ENCODE measurements at regions not wholly inside any gene's neighbourhood (a gene's known extent, or its start where the extent isn't known, plus 50 kb on each side); places are given as distances from the start of the nearest gene placed in this dataset.

- no peak overlapping the region for H3K4me3 ChIP-seq (ENCODE audit: low read length)
- no peak for TF ChIP-seq CTCF (conservative IDR thresholded peaks at IDR 0.05; ENCODE audit: low read length)
- no peak for DNase-seq (ENCODE audit: low read depth)
Measured at GRCh38 chr14:47744155-47744554, 68.8 kb upstream of the MDGA2 start.

GRCh38 chr14:47739541-47739940 lies 64.1 kb upstream of the MDGA2 start:
- no peak overlapping the region for H3K4me3 ChIP-seq (ENCODE audit: low read length)
- no peak for TF ChIP-seq CTCF (conservative IDR thresholded peaks at IDR 0.05; ENCODE audit: low read length)
- DNase-seq (ENCODE audit: low read depth), result no peak

GRCh38 chr14:47730296-47730695 lies 54.9 kb upstream of the MDGA2 start:
- TF ChIP-seq CTCF (conservative IDR thresholded peaks at IDR 0.05; ENCODE audit: low read length), result no peak
- H3K4me3 ChIP-seq (ENCODE audit: low read length), result no peak overlapping the region
- no peak for DNase-seq (ENCODE audit: low read depth)

Measured in AG10803 (cell line).